NCI-H1048 (cell line): ENCODE measurements at regions not wholly inside any gene's neighbourhood (a gene's known extent, or its start where the extent isn't known, plus 50 kb on each side); places are given as distances from the start of the nearest gene placed in this dataset.
"Not testable (repeated sequence)": the region's sequence is repeated elsewhere in the genome, so short reads cannot be mapped to it uniquely, and the experiment has no call there.

ENCODE experiments used
- DNase-seq: peaks from one replicate; lab custom pipeline; 2025; lab: John Stamatoyannopoulos, UW

DNA sequence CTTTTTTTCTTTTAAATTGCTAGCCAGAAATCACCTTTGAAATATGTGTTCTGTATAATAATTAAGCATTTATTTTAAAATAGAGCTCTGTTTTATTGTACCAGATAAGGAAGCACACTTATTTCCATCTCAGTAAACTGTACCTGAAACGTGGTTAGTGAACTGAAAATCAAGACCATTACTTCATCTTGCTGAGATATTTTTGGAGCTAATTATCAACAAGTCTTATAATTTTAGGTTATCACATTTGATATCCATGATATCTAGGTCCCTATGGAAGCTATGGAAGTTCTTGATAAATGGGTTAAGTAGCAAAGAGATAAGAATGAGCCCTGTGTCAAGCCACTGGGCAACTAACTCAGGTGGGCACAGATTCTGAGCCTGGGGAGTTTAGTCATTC is 187.2 kb downstream of the NFKBIZ start:
- no peak for DNase-seq

DNA sequence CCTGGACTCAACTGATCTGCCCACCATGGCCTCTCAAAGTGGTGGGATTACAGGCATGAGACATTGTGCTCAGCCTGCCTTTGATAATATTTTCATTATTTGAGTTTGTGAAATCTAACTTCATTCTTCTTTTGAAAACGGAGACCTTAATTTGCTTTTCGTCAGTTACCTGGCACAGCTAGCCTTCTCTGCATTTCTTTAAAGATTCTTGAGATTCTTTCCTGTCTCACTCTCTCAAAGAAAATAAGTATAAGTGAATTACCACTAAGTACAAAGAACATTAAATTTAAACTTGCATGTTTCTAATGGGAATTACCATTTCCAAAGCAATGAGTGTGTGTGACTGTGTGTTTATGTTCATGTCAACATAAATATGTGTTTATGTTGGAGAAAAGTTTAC is 187.9 kb downstream of the NFKBIZ start:
- DNase-seq: no peak

GRCh38 chr3:102037791-102038190 is 188.5 kb downstream of the NFKBIZ start:
- DNase-seq: no peak

DNA sequence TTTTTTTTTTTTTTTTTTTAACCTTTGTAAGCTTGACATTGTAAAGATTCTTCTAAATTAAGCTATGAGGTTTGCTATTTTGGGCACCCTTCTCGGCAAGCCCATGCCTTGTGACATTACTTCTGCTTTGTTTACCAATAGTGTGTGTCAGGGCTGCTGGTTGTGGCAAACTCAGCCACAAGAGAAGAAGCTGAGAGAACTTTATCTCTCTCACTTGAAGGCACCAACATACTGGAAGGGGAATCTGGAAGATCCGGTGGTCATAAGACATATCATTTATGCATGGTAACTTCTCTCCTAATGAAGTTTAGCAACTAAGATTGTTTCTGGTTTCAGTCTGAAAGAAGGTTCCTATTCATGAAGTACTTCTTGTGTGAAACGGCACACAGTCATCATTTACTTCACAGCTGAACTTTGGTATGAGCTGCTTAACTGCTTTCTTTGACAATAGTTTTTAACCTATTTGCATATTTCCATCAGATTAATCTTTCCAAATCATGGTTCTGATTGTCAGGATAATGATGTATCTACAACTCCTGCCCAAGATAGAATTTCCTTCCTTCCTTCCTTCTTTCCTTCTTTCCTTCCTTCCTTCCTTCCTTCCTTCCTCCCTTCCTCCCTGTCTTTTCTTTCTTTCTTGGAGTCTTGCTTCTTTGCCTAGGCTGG is 189.3 kb downstream of the NFKBIZ start:
- DNase-seq: no peak

- not testable (repeated sequence) for DNase-seq
Observed at GRCh38 chr3:102040144-102040543, 190.8 kb downstream of the NFKBIZ start.

DNA sequence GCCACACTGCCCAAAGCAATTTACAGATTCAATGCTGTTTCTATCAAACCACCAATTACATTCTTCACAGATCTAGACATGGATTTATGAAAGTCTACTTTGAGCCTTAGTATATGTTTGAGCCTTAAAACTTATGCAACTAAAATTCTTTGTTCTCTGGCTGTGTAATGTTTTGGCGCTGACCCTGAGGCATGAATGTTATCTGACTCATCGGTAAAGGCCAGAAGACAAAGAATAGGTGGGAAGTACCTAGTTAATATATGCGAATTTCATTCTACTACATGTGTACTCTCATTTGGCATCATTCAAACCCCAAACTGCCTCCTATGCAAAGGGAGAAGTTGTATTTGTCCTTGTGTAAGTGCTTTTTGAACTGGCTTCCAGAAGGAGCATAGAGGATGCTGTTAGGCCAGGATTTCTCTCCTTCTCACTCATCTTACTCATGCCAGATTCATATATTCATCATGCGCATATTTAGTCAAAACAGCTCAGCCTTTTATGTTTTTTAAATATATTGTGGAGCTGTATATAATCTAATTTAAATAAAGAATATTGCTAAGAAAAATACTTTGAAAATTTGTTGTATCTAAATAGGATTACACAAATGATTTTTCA is 204.2 kb downstream of the NFKBIZ start:
- DNase-seq: no peak

GRCh38 chr3:102054543-102055080 is 205.3 kb downstream of the NFKBIZ start:
- DNase-seq: no peak

- DNase-seq: no peak
Observed at GRCh38 chr3:102057781-102058421, 208.6 kb downstream of the NFKBIZ start.

- no peak for DNase-seq
Observed at GRCh38 chr3:102059145-102059943, 210.0 kb downstream of the NFKBIZ start.

DNA sequence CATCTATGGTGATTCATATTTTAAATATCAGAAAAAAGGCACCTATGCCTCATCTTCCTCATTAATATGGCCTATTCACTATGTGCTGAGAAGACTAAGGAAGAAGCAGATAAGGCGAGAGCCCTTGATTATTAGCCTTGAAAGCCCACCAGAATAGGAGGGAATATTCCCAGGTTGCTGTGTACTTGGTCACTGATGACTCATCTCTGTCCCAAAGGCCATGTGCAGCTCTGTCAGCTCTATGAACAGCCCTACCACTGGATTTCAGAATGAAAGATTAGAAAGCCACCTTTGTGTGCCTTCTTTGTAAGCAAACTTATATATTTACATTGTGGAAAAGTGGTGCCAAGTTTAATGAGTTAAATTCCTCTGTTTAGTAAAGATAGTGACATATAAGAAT is 211.5 kb downstream of the NFKBIZ start:
- no peak for DNase-seq

DNA sequence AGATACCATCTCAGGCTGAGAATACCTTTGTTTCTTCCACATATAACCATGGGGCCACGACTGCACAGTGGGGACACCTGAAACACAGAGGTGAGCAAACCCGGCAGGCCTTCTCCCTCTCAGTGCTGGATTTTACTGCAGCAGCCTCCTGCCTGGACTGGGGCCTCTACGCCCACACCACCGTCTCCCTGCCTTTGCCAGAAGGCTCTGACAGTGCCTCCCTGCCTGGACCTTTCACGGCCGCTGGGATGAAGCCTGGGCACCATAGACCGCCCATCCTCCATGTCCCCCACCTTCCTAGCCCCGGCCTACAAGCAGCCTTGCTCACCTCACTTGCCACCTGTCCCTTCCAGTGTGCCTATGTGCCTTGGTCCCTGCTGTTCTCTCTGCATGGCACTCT is 214.3 kb downstream of the NFKBIZ start:
- DNase-seq: no peak

GRCh38 chr3:102066470-102066869 is 217.2 kb downstream of the NFKBIZ start:
- no peak for DNase-seq

DNA sequence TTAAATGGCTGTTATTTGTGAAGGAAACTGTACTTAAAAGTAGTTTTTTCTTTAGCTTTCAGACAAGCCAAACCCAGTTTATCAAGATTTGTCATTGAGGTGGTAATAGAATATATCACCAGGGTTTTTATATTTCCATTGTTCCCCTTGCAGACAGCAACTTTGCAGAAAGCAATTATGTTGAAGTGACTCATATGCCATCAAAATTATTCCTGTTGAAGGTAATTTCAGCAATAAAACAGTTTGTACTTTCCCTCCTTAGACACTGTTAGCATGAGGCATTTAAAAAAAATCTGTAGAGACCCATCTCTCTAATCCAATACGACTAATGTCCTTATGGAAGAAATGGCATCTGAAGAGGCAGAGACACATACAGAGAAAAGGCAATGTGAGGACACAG is 219.0 kb downstream of the NFKBIZ start:
- DNase-seq: no peak

- no peak for DNase-seq
Observed at GRCh38 chr3:102068736-102069135, 219.4 kb downstream of the NFKBIZ start.

DNA sequence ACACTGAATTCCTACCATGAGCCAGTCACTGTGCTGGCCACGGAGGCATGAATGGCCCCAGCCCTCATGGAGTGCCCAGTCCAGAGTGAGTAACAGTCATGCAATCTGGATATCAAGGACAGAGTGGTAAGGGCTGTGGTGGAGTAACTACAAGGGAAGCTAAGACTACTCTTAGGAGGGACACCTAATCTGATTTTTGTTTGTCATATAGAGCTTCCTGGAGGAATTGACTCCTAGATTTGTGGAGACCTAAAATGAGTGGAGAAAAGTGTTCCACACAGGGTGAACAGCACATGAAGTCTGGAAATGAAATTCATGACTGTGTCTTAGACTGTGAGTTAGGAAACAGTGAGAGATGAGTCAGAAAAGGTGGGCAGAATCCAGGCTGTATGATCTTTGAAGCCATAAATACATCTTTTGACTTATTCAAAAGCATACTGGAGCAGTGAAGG is 219.9 kb downstream of the NFKBIZ start:
- no peak for DNase-seq

- no peak for DNase-seq
Observed at GRCh38 chr3:102074946-102075345, 225.6 kb downstream of the NFKBIZ start.

DNA sequence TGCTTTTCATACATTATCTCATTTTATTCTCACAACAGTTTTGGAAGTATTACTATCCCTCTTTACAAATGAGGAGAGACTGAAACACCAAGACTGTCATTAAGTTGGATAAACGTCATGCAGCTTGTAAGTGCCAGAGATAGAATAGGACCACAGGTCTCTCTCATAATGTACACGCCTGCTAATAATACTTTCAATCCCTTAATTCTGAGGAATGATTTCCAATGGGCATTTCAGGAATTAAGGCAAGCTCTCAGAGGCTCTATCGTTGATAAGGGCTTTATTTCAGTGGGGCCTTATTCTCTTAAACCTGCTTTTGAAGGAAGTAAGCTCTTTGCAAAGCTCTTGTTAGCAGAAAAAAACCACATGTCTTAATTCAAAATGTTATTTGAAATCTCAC is 229.1 kb downstream of the NFKBIZ start:
- DNase-seq: no peak

DNA sequence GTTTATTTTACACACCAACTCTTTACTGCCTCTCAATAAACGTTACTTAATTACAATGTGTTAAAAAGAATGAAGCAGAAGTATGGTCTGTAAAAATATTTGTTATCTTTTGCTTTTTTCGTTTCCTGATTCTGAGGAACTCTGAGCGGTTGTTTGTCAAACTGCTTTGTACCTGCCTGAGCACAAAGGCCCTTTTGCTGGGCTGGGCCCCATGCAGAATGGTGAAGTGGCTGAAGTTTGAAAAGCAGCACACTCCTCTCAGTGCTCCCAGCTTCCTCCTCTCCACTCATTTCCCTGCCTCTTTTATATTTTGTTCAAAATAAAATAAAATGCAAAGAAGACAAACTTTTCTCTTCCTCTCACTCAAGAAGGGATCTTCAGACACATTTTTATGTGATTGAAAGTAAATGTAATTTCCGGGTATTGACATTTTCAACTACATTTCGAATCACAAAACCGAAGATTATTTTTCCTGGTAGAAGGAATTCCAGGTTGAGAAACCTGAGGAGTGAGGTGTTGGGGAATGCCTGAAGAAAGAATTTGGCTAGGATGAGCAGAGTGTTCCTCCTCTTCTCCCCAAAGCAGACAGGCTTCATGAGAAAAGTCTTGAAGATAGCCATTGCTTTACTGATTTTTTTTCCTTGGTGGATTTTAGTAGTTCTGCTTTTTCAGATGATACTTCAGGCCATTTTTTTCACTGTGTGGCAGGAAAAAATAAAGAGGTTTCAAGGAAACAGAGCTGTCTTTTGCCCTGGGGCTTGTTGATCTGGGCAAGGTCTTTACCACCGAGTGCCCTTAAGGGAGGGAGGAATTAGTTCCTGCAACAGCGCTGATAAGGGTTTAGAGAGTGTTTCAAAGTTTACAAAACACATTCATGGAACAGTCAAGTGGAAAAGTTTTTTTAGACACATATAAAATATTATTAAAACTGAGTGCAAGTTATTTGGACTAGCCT is 229.8 kb downstream of the NFKBIZ start:
- DNase-seq: no peak

DNA sequence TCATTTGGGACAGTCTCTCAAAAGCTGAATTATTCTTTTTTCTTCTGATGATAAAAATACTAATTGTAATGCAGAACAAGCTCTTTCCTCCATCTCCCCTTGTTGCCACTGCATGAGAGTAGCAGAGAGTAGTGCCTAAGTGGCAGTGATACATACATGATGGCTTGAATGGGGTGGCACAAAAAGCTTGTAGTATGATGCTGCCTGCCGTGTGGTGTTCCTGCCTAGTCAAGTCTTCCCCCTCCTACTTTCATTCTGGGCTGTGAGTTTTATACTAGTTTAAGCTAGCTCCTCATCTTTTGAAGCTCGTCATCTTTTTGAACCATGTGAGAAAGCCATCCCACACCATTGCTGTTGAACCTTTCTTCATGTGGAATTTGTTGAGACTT is 230.5 kb downstream of the NFKBIZ start:
- no peak for DNase-seq

- DNase-seq: no peak
Observed at GRCh38 chr3:102081572-102082289, 232.4 kb downstream of the NFKBIZ start.

DNA sequence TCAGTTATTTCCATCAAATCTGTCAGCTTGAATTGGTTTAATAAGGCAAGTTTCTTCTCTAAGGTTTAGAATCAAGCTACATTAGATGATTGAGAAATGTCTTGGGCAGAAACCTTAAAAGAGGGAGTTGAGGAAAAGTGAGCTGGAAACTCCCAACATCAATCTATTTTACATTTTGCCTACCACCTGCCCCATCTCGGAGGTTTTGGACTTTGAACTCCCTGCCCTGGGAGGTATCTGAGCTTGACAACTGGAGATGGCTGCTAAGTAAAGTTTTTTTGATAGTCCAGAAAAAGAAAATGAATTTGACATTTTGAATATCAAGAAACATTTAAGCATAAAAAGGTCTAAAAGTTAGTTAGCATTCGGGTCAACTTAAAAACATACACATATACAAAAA is 234.2 kb downstream of the NFKBIZ start:
- DNase-seq: no peak
